ENCODE measurements at regions not wholly inside any gene's neighbourhood (a gene's known extent, or its start where the extent isn't known, plus 50 kb on each side); places are given as distances from the start of the nearest gene placed in this dataset.
A peak's percentile ranks its signal among the peaks of the same experiment; 100 is the strongest.
"Not testable (repeated sequence)": the region's sequence is repeated elsewhere in the genome, so short reads cannot be mapped to it uniquely, and the experiment has no call there.

- no peak for DNase-seq (ENCODE audit: low read depth)
Observed at GRCh38 chrX:139026811-139027210, 315.3 kb upstream of the FGF13 start.

- DNase-seq (ENCODE audit: low read depth): no peak
Observed at GRCh38 chrX:139026406-139026805, 314.9 kb upstream of the FGF13 start.

GRCh38 chrX:139025816-139026215 lies 314.3 kb upstream of the FGF13 start:
- no peak for DNase-seq (ENCODE audit: low read depth)

- DNase-seq (ENCODE audit: low read depth): no peak
Observed at GRCh38 chrX:139023531-139023930, 312.0 kb upstream of the FGF13 start.

GRCh38 chrX:139020801-139021200 lies 309.3 kb upstream of the FGF13 start:
- no peak for DNase-seq (ENCODE audit: low read depth)

- DNase-seq (ENCODE audit: low read depth): no peak
Observed at GRCh38 chrX:139018436-139018835, 306.9 kb upstream of the FGF13 start.

GRCh38 chrX:139015627-139016026 lies 304.1 kb upstream of the FGF13 start:
- DNase-seq (ENCODE audit: low read depth): no peak

- DNase-seq (ENCODE audit: low read depth): no peak
Observed at GRCh38 chrX:139008185-139008584, 296.7 kb upstream of the FGF13 start.

- DNase-seq (ENCODE audit: low read depth): not testable (repeated sequence)
Observed at GRCh38 chrX:139003856-139004527, 292.5 kb upstream of the FGF13 start.

GRCh38 chrX:139002319-139002718 lies 290.8 kb upstream of the FGF13 start:
- no peak for DNase-seq (ENCODE audit: low read depth)

GRCh38 chrX:138996268-138996667 lies 284.8 kb upstream of the FGF13 start:
- DNase-seq (ENCODE audit: low read depth): no peak

- no peak for DNase-seq (ENCODE audit: low read depth)
Observed at GRCh38 chrX:138995458-138995857, 283.9 kb upstream of the FGF13 start.

- DNase-seq (ENCODE audit: low read depth): not testable (repeated sequence)
Observed at GRCh38 chrX:138990425-138990824, 278.9 kb upstream of the FGF13 start.

GRCh38 chrX:138986866-138987265 lies 275.3 kb upstream of the FGF13 start:
- DNase-seq (ENCODE audit: low read depth): no peak

- peak; percentile 3 for DNase-seq (ENCODE audit: low read depth)
Observed at GRCh38 chrX:138986235-138986634, 274.7 kb upstream of the FGF13 start.

GRCh38 chrX:138982365-138982764 lies 270.8 kb upstream of the FGF13 start:
- DNase-seq (ENCODE audit: low read depth): no peak

GRCh38 chrX:138964501-138964900 lies 253.0 kb upstream of the FGF13 start:
- DNase-seq (ENCODE audit: low read depth): no peak

GRCh38 chrX:138962419-138962818 lies 250.9 kb upstream of the FGF13 start:
- DNase-seq (ENCODE audit: low read depth): not testable (repeated sequence)

- no peak for DNase-seq (ENCODE audit: low read depth)
Observed at GRCh38 chrX:138954976-138955375, 243.5 kb upstream of the FGF13 start.

GRCh38 chrX:138946926-138947325 lies 235.4 kb upstream of the FGF13 start:
- no peak for DNase-seq (ENCODE audit: low read depth)

GRCh38 chrX:138945219-138945618 lies 233.7 kb upstream of the FGF13 start:
- no peak for DNase-seq (ENCODE audit: low read depth)

- no peak for DNase-seq (ENCODE audit: low read depth)
Observed at GRCh38 chrX:138939038-138939437, 227.5 kb upstream of the FGF13 start.

- DNase-seq (ENCODE audit: low read depth): no peak
Observed at GRCh38 chrX:138938003-138938402, 226.5 kb upstream of the FGF13 start.

GRCh38 chrX:138931212-138931611 lies 219.7 kb upstream of the FGF13 start:
- DNase-seq (ENCODE audit: low read depth): no peak

GRCh38 chrX:138930583-138930945 lies 219.0 kb upstream of the FGF13 start:
- DNase-seq (ENCODE audit: low read depth): no peak

Measured in GM04504 (cell line).